ENCODE measurements at regions not wholly inside any gene's neighbourhood (a gene's known extent, or its start where the extent isn't known, plus 50 kb on each side); places are given as distances from the start of the nearest gene placed in this dataset.

DNA sequence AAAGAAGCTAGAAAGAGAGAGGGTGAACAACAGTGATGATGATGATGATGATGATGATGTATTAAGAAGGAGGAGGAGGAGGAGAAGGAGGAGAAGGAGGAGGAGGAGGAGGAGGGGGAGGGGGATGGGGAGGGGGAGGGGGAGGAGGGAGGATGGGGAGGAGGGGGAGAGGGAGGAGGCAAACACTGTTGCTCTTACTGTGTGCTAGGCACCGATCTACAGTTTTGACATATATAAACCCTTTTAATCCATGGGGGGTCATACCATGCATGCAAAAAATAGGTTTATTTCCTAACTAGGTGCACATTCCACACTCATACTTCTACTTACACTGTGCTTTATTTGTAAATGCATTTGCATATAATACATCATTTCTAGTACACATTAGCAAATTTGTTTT, 482.8 kb upstream of the FAM241A start:
- H3K27me3 ChIP-seq (replicated peaks; ENCODE audit: control insufficient read depth, insufficient read depth, low read length, poor library complexity, severe bottlenecking): no peaks in the 10 kb centered on the region
- DNase-seq: no peak
- H3K27ac ChIP-seq (ENCODE audit: insufficient read depth, low read length, poor library complexity, severe bottlenecking): no peak overlapping the region
- no peaks in the 10 kb centered on the region for H3K36me3 ChIP-seq (ENCODE audit: control insufficient read depth, insufficient read depth, low read length)
- no peaks in the 10 kb centered on the region for H3K9me3 ChIP-seq (ENCODE audit: control insufficient read depth, low read length)
- H3K4me3 ChIP-seq (ENCODE audit: insufficient read depth, low read depth, low read length, poor library complexity, severe bottlenecking): no peak overlapping the region
- no peaks in the 10 kb centered on the region for H3K4me1 ChIP-seq (ENCODE audit: control insufficient read depth, insufficient read depth, low read length, poor library complexity, severe bottlenecking)

DNA sequence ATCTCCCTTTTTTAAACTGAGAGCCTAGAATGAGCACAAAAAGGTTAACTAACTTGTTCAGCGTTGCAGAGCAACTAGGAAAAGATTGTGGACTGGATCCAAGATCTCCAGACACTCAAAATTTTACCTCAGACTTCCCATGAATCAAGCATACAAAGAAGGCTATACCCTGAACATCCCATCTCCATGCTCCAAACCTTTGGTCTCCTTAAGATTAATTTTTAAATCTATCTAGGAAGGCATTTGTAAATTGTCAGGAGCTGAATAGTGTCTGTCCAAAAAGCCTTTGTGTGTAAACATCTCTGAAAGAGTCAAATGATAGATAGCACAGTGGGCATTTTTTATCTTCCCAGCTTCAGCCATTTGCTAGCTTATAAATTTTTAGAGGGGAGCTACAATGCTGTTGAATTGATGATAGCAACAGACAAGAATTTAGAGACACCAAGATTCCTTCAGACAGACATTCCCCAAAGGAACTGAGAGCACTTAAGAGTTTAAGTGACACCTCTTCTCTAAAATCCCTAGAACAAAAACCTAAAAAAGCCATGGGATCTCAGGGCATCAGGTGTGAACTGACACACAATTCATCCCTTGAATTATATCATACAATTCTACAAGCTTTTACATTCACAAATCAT, 480.8 kb upstream of the FAM241A start:
- Histone ChIP-seq H3K27me3 (replicated peaks; ENCODE audit: control insufficient read depth, insufficient read depth, low read length, poor library complexity, severe bottlenecking) (no peaks in the 10 kb centered on the region), H3K4me1 (ENCODE audit: control insufficient read depth, insufficient read depth, low read length, poor library complexity, severe bottlenecking) (no peaks in the 10 kb centered on the region), H3K4me3 (ENCODE audit: insufficient read depth, low read depth, low read length, poor library complexity, severe bottlenecking) (no peak overlapping the region), H3K27ac (ENCODE audit: insufficient read depth, low read length, poor library complexity, severe bottlenecking) (no peak overlapping the region), H3K9me3 (ENCODE audit: control insufficient read depth, low read length) (no peaks in the 10 kb centered on the region), H3K36me3 (ENCODE audit: control insufficient read depth, insufficient read depth, low read length) (no peaks in the 10 kb centered on the region)
- DNase-seq: no peak

DNA sequence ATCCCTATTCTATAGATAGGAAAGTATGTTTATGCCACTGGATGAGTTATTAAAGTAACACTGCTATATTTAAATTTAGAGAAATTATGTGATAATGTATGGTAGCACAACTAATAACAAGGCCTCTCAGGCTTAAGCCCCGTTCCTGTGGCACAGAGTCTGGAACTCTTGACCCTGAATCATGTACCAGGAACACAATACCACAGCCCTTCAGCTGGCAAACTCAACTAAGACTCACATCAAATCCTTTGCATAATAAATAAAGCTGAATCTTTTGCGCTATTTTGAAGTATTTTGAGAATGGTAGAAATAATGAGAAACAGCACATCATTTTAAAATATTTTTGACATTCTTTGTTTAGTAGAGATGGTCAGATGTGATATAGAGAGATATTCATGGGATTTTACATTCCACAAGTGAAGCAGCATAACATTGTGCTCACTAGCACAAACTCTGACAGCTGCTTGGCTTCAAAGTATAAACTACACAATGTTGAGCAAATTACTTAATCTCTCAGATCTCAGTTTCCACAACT, 478.4 kb upstream of the FAM241A start:
- Histone ChIP-seq H3K4me3 (ENCODE audit: insufficient read depth, low read depth, low read length, poor library complexity, severe bottlenecking) (no peak overlapping the region), H3K36me3 (ENCODE audit: control insufficient read depth, insufficient read depth, low read length) (no peaks in the 10 kb centered on the region), H3K4me1 (ENCODE audit: control insufficient read depth, insufficient read depth, low read length, poor library complexity, severe bottlenecking) (no peaks in the 10 kb centered on the region), H3K27me3 (replicated peaks; ENCODE audit: control insufficient read depth, insufficient read depth, low read length, poor library complexity, severe bottlenecking) (no peaks in the 10 kb centered on the region), H3K9me3 (ENCODE audit: control insufficient read depth, low read length) (no peaks in the 10 kb centered on the region), H3K27ac (ENCODE audit: insufficient read depth, low read length, poor library complexity, severe bottlenecking) (no peak overlapping the region)
- DNase-seq: no peak

DNA sequence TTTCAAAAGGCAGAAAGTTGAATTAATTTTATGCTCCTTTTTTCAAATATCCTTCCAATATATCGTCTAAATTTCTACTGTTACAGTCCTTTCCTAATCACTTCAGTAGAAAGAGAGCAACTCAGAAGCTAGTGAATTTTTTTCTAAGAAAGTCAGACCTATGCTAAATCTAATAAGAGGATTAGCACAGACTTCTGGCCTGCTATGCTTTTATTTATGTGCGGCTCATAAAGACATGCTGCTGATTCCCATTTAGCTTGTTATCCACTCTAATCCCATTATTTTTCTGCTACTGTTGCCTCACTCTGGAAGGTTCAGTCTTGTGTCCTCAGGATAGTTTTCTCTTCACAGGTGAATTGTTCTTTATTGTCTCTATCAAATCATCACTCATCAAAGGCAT, 473.5 kb upstream of the FAM241A start:
- Histone ChIP-seq H3K9me3 (ENCODE audit: control insufficient read depth, low read length) (no peaks in the 10 kb centered on the region), H3K27ac (ENCODE audit: insufficient read depth, low read length, poor library complexity, severe bottlenecking) (no peak overlapping the region), H3K4me3 (ENCODE audit: insufficient read depth, low read depth, low read length, poor library complexity, severe bottlenecking) (no peak overlapping the region), H3K4me1 (ENCODE audit: control insufficient read depth, insufficient read depth, low read length, poor library complexity, severe bottlenecking) (no peaks in the 10 kb centered on the region), H3K36me3 (ENCODE audit: control insufficient read depth, insufficient read depth, low read length) (no peaks in the 10 kb centered on the region), H3K27me3 (replicated peaks; ENCODE audit: control insufficient read depth, insufficient read depth, low read length, poor library complexity, severe bottlenecking) (no peaks in the 10 kb centered on the region)
- DNase-seq: no peak

DNA sequence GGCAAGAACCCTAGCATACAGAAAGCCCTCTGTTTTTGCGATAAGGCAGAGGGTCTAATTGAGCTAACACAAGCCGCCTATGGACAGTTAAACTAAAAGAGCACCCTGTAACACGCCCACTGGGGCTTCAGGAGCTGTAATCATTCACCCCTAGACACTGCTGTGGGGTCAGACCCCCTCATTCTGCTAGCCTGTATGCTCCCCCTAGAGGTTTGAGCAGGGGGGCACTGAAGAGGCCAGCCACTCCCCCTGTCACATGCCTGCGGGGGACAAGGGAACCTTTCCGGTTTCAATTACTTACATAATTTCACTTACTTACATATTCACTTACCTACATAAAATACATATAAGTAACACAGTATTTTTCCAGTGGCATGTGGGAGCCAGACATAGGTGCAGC, 469.5 kb upstream of the FAM241A start:
- no peak overlapping the region for H3K27ac ChIP-seq (ENCODE audit: insufficient read depth, low read length, poor library complexity, severe bottlenecking)
- H3K9me3 ChIP-seq (ENCODE audit: control insufficient read depth, low read length): no peaks in the 10 kb centered on the region
- H3K27me3 ChIP-seq (replicated peaks; ENCODE audit: control insufficient read depth, insufficient read depth, low read length, poor library complexity, severe bottlenecking): no peaks in the 10 kb centered on the region
- DNase-seq: no peak
- no peaks in the 10 kb centered on the region for H3K4me1 ChIP-seq (ENCODE audit: control insufficient read depth, insufficient read depth, low read length, poor library complexity, severe bottlenecking)
- H3K36me3 ChIP-seq (ENCODE audit: control insufficient read depth, insufficient read depth, low read length): no peaks in the 10 kb centered on the region
- no peak overlapping the region for H3K4me3 ChIP-seq (ENCODE audit: insufficient read depth, low read depth, low read length, poor library complexity, severe bottlenecking)

DNA sequence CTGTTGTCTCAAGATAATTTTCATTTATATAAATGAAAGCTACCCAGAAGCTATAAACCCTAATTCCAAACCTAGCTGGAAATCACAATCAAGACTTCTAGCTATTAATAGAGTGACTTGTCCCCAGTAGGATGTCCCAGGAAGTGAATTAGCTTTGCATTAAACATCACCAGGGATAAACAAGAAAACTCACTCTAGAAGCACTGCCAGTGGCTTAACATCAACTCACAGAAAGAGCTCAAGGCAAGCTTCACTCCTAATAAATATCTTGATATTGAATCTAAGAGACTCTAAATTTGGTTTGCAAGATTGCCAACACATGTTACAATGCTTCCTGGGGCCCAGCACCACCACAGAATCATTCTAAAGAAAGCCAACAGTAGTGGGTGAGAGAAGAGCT, 468.7 kb upstream of the FAM241A start:
- H3K27me3 ChIP-seq (replicated peaks; ENCODE audit: control insufficient read depth, insufficient read depth, low read length, poor library complexity, severe bottlenecking): no peaks in the 10 kb centered on the region
- H3K9me3 ChIP-seq (ENCODE audit: control insufficient read depth, low read length): no peaks in the 10 kb centered on the region
- no peaks in the 10 kb centered on the region for H3K4me1 ChIP-seq (ENCODE audit: control insufficient read depth, insufficient read depth, low read length, poor library complexity, severe bottlenecking)
- no peak overlapping the region for H3K27ac ChIP-seq (ENCODE audit: insufficient read depth, low read length, poor library complexity, severe bottlenecking)
- H3K4me3 ChIP-seq (ENCODE audit: insufficient read depth, low read depth, low read length, poor library complexity, severe bottlenecking): no peak overlapping the region
- no peak for DNase-seq
- H3K36me3 ChIP-seq (ENCODE audit: control insufficient read depth, insufficient read depth, low read length): no peaks in the 10 kb centered on the region

DNA sequence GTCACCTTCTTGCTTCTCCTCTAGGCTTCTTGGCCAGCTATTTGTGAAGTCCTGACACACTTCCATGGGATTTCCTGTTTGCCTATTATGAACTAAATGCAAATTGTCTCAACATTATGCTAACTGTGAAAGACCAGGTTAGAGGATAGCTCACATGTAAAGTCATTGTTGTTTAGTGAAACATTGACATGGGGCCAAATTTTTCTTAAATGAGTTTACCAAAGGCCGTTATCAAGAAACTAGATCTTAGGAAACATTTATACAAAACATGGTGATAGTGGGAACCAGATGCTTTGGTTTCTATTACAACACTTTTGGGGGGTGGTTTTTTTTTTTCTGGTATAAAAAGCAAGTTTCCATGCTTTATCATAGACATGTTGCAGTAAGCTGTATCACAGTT, 466.8 kb upstream of the FAM241A start:
- H3K36me3 ChIP-seq (ENCODE audit: control insufficient read depth, insufficient read depth, low read length): no peaks in the 10 kb centered on the region
- H3K9me3 ChIP-seq (ENCODE audit: control insufficient read depth, low read length): no peaks in the 10 kb centered on the region
- H3K4me1 ChIP-seq (ENCODE audit: control insufficient read depth, insufficient read depth, low read length, poor library complexity, severe bottlenecking): no peaks in the 10 kb centered on the region
- no peak for DNase-seq
- no peak overlapping the region for H3K4me3 ChIP-seq (ENCODE audit: insufficient read depth, low read depth, low read length, poor library complexity, severe bottlenecking)
- H3K27me3 ChIP-seq (replicated peaks; ENCODE audit: control insufficient read depth, insufficient read depth, low read length, poor library complexity, severe bottlenecking): no peaks in the 10 kb centered on the region
- no peak overlapping the region for H3K27ac ChIP-seq (ENCODE audit: insufficient read depth, low read length, poor library complexity, severe bottlenecking)

DNA sequence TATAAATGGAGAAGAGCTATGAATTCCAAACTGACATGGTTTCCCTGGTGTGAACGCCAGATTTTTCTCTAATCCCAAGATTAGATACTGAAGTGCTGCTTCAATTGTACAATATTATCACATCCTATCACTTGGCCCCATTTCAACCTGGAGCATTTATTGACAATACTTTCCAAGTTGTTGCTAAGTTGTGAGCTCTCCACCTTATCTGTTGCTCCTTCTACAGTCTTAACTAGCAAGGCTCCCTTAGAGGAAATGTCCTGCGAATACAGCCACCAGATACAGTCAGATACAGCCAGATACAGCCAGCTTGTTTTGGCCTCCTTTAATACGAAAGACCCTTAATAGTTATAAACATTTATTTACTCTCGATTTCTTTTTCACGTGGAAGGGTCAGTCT, 466.3 kb upstream of the FAM241A start:
- H3K4me3 ChIP-seq (ENCODE audit: insufficient read depth, low read depth, low read length, poor library complexity, severe bottlenecking): no peak overlapping the region
- H3K27ac ChIP-seq (ENCODE audit: insufficient read depth, low read length, poor library complexity, severe bottlenecking): no peak overlapping the region
- no peaks in the 10 kb centered on the region for H3K36me3 ChIP-seq (ENCODE audit: control insufficient read depth, insufficient read depth, low read length)
- H3K9me3 ChIP-seq (ENCODE audit: control insufficient read depth, low read length): no peaks in the 10 kb centered on the region
- DNase-seq: no peak
- H3K27me3 ChIP-seq (replicated peaks; ENCODE audit: control insufficient read depth, insufficient read depth, low read length, poor library complexity, severe bottlenecking): no peaks in the 10 kb centered on the region
- no peaks in the 10 kb centered on the region for H3K4me1 ChIP-seq (ENCODE audit: control insufficient read depth, insufficient read depth, low read length, poor library complexity, severe bottlenecking)

DNA sequence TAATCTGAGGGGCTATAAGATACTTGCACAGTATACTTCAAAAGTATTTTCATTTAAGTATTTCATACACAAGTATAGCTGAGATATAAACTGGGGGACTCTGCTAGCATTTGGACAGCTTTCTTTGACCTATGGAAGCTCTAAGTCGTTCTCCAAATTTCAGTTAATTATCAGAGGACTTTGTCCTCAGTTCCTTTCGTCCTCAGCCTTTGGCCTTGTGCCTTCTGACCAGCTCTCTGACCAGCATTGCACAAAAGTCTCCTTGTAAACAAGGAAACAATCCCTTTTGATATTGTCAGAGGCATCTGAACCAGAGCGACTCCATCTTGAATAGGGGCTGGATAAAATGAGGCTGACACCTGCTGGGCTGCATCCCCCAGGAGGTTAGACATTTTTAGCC, 464.0 kb upstream of the FAM241A start:
- H3K4me3 ChIP-seq (ENCODE audit: insufficient read depth, low read depth, low read length, poor library complexity, severe bottlenecking): no peak overlapping the region
- no peaks in the 10 kb centered on the region for H3K36me3 ChIP-seq (ENCODE audit: control insufficient read depth, insufficient read depth, low read length)

DNA sequence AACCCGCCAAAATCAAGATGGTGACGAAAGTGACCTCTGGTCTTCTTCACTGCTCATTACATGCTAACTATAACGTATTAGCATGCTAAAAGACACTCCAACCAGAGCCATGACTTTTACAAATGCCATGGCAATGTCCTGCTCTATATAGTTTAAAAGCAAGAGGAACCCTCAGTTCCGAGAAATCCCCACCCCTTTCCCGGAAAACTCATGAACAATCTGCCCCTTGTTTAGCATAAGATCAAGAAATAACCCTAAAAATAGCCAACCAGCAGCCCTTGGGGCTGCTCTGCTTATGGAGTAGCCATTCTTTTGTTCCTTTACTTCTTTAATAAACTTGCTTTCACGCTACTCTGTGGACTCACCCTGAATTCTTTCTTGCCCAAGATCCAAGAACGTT, 463.5 kb upstream of the FAM241A start:
- no peak for DNase-seq
- no peaks in the 10 kb centered on the region for H3K9me3 ChIP-seq (ENCODE audit: control insufficient read depth, low read length)
- no peaks in the 10 kb centered on the region for H3K36me3 ChIP-seq (ENCODE audit: control insufficient read depth, insufficient read depth, low read length)
- H3K4me3 ChIP-seq (ENCODE audit: insufficient read depth, low read depth, low read length, poor library complexity, severe bottlenecking): no peak overlapping the region
- no peaks in the 10 kb centered on the region for H3K4me1 ChIP-seq (ENCODE audit: control insufficient read depth, insufficient read depth, low read length, poor library complexity, severe bottlenecking)
- no peak overlapping the region for H3K27ac ChIP-seq (ENCODE audit: insufficient read depth, low read length, poor library complexity, severe bottlenecking)
- no peaks in the 10 kb centered on the region for H3K27me3 ChIP-seq (replicated peaks; ENCODE audit: control insufficient read depth, insufficient read depth, low read length, poor library complexity, severe bottlenecking)

More for the DNA sequence above, 464.0 kb upstream of the FAM241A start:
- Histone ChIP-seq H3K4me1 (ENCODE audit: control insufficient read depth, insufficient read depth, low read length, poor library complexity, severe bottlenecking) (no peaks in the 10 kb centered on the region), H3K27ac (ENCODE audit: insufficient read depth, low read length, poor library complexity, severe bottlenecking) (no peak overlapping the region), H3K9me3 (ENCODE audit: control insufficient read depth, low read length) (no peaks in the 10 kb centered on the region), H3K27me3 (replicated peaks; ENCODE audit: control insufficient read depth, insufficient read depth, low read length, poor library complexity, severe bottlenecking) (no peaks in the 10 kb centered on the region)
- DNase-seq: no peak
